ENCODE measurements at regions not wholly inside any gene's neighbourhood (a gene's known extent, or its start where the extent isn't known, plus 50 kb on each side); places are given as distances from the start of the nearest gene placed in this dataset.

DNA sequence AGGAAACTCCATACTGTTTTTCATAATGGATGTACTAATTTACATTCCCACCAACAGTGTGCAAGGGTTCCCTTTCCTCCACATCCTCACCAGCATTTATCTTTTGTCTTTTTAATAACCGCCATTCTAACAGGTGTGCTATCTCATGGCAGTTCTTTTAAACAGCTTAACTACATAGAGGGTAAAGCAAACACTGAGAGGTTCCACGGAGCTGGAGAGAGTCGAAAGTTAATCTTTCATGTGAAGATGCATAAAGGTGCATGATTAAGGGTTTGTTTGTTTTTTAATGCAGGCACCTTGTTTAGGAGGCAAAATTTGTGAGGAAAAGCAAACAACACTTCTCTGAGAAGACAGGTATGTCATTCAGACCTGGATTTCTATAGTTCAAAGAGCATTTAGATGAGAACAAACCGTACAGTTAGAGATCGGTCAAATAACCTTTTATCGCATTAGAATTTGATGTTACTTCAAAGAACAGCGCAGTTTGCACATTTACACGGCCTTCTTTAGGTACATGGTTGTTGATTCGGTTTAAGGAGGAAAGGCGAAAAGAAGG lies 193.9 kb downstream of the RBM26 start (continued):
- TF ChIP-seq, protein P1, sequence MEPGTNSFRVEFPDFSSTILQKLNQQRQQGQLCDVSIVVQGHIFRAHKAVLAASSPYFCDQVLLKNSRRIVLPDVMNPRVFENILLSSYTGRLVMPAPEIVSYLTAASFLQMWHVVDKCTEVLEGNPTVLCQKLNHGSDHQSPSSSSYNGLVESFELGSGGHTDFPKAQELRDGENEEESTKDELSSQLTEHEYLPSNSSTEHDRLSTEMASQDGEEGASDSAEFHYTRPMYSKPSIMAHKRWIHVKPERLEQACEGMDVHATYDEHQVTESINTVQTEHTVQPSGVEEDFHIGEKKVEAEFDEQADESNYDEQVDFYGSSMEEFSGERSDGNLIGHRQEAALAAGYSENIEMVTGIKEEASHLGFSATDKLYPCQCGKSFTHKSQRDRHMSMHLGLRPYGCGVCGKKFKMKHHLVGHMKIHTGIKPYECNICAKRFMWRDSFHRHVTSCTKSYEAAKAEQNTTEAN (CRISPR knock-in tag; conservative IDR thresholded peaks at IDR 0.05), result no peak
- no peak for TF ChIP-seq RBAK (CRISPR knock-in tag; IDR thresholded peaks at IDR 0.05)
- TF ChIP-seq CREB1 (IDR thresholded peaks at IDR 0.05), result no peak
- TF ChIP-seq CREB1 (CRISPR knock-in tag; IDR thresholded peaks at IDR 0.05), result peak; percentile 44
- TF ChIP-seq, protein P2, sequence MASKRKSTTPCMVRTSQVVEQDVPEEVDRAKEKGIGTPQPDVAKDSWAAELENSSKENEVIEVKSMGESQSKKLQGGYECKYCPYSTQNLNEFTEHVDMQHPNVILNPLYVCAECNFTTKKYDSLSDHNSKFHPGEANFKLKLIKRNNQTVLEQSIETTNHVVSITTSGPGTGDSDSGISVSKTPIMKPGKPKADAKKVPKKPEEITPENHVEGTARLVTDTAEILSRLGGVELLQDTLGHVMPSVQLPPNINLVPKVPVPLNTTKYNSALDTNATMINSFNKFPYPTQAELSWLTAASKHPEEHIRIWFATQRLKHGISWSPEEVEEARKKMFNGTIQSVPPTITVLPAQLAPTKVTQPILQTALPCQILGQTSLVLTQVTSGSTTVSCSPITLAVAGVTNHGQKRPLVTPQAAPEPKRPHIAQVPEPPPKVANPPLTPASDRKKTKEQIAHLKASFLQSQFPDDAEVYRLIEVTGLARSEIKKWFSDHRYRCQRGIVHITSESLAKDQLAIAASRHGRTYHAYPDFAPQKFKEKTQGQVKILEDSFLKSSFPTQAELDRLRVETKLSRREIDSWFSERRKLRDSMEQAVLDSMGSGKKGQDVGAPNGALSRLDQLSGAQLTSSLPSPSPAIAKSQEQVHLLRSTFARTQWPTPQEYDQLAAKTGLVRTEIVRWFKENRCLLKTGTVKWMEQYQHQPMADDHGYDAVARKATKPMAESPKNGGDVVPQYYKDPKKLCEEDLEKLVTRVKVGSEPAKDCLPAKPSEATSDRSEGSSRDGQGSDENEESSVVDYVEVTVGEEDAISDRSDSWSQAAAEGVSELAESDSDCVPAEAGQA (IDR thresholded peaks at IDR 0.05; ENCODE audit: low read depth), result no peak
- TF ChIP-seq, protein P2 (CRISPR knock-in tag; IDR thresholded peaks at IDR 0.05; ENCODE audit: borderline replicate concordance), result no peak
- peak; percentile 64; the same call in 1 of the 2 replicates for TF ChIP-seq CREM (IDR thresholded peaks at IDR 0.05)
- TF ChIP-seq CREM (CRISPR knock-in tag; IDR thresholded peaks at IDR 0.05), result no peak
- TF ChIP-seq IKZF1 (IDR thresholded peaks at IDR 0.05), result no peak
- TF ChIP-seq PPARG (CRISPR knock-in tag; conservative IDR thresholded peaks at IDR 0.05), result 0 out of 2 replicates have a peak, but pooled peaks have one; percentile 21
- no peak for TF ChIP-seq ZNF781 (CRISPR knock-in tag; IDR thresholded peaks at IDR 0.05; ENCODE audit: borderline replicate concordance, not compliant biosample characterization)
- 0 out of 2 replicates have a peak, but pooled peaks have one; percentile 36 for TF ChIP-seq MBD4 (IDR thresholded peaks at IDR 0.05; ENCODE audit: borderline replicate concordance, low read length)
- TF ChIP-seq HDAC2 (CRISPR knock-in tag; IDR thresholded peaks at IDR 0.05), result 0 out of 2 replicates have a peak, but pooled peaks have one; percentile 14
- TF ChIP-seq, protein P3, sequence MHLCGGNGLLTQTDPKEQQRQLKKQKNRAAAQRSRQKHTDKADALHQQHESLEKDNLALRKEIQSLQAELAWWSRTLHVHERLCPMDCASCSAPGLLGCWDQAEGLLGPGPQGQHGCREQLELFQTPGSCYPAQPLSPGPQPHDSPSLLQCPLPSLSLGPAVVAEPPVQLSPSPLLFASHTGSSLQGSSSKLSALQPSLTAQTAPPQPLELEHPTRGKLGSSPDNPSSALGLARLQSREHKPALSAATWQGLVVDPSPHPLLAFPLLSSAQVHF (CRISPR knock-in tag; IDR thresholded peaks at IDR 0.05), result no peak
- no peak for TF ChIP-seq KLF6 (CRISPR knock-in tag; IDR thresholded peaks at IDR 0.05)
- TF ChIP-seq, protein P4, sequence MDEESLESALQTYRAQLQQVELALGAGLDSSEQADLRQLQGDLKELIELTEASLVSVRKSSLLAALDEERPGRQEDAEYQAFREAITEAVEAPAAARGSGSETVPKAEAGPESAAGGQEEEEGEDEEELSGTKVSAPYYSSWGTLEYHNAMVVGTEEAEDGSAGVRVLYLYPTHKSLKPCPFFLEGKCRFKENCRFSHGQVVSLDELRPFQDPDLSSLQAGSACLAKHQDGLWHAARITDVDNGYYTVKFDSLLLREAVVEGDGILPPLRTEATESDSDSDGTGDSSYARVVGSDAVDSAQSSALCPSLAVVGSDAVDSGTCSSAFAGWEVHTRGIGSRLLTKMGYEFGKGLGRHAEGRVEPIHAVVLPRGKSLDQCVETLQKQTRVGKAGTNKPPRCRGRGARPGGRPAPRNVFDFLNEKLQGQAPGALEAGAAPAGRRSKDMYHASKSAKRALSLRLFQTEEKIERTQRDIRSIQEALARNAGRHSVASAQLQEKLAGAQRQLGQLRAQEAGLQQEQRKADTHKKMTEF (CRISPR knock-in tag; IDR thresholded peaks at IDR 0.05), result 0 out of 2 replicates have a peak, but pooled peaks have one; percentile 28
- no peak for TF ChIP-seq RBM39 (IDR thresholded peaks at IDR 0.05; ENCODE audit: low read depth, low read length, poor library complexity, severe bottlenecking)
- TF ChIP-seq SOX13 (IDR thresholded peaks at IDR 0.05), result no peak
- peak in 1 of 2 experiments; percentile 60; a peak in 2 of 4 replicates for TF ChIP-seq SOX13 (CRISPR knock-in tag; conservative IDR thresholded peaks at IDR 0.05 in 1 of 2, IDR thresholded peaks at IDR 0.05 in 1 of 2)
- peak; percentile 47; the same call in 1 of the 2 replicates for TF ChIP-seq HMG20A (CRISPR knock-in tag; IDR thresholded peaks at IDR 0.05; ENCODE audit: borderline replicate concordance)
